IgD-negative memory B cell (primary cell): ENCODE measurements at regions not wholly inside any gene's neighbourhood (a gene's known extent, or its start where the extent isn't known, plus 50 kb on each side); places are given as distances from the start of the nearest gene placed in this dataset.
A peak's percentile ranks its signal among the peaks of the same experiment; 100 is the strongest.
"Not testable (repeated sequence)": the region's sequence is repeated elsewhere in the genome, so short reads cannot be mapped to it uniquely, and the experiment has no call there.

Source experiments
- H3K27ac Mint-ChIP-seq, 3 donors: one replicate each; pipeline ENCODE4 v1.8.0; 2020 to 2022; ENCODE audit warnings: mild to moderate bottlenecking in 3 of 3, mixed read lengths in 3 of 3, moderate library complexity in 1 of 3
- H3K27me3 Mint-ChIP-seq: one replicate; pipeline ENCODE4 v1.8.0; 2021; ENCODE audit warnings: mixed read lengths
- H3K36me3 Mint-ChIP-seq: one replicate; pipeline ENCODE4 v1.8.0; 2020; ENCODE audit warnings: mild to moderate bottlenecking, mixed read lengths
- H3K4me1 Mint-ChIP-seq, 3 donors: one replicate each; pipeline ENCODE4 v1.8.0; 2020 to 2022; ENCODE audit warnings: mixed read lengths in 3 of 3, mild to moderate bottlenecking in 1 of 3
- H3K4me3 Mint-ChIP-seq, 4 donors: one replicate each; pipeline ENCODE4 v1.8.0; 2020 to 2022; ENCODE audit warnings: mild to moderate bottlenecking in 4 of 4, mixed read lengths in 4 of 4, moderate library complexity in 3 of 4
- H3K9me3 Mint-ChIP-seq, 3 donors: one replicate each; pipeline ENCODE4 v1.8.0; 2020 to 2021; ENCODE audit warnings: mixed read lengths in 3 of 3, mild to moderate bottlenecking in 1 of 3

GRCh38 chr20:30811885-30812671 is 445.4 kb upstream of the DEFB115 start:
- peaks cover 4 to 11% (median 9%) of the 10 kb centered on the region in 3 donors for H3K9me3 Mint-ChIP-seq
- H3K36me3 Mint-ChIP-seq, result no peaks in the 10 kb centered on the region
- H3K4me1 Mint-ChIP-seq, result no peaks in the 10 kb centered on the region
- no peak overlapping the region for H3K4me3 Mint-ChIP-seq
- H3K27ac Mint-ChIP-seq, result no peak overlapping the region
- no peaks in the 10 kb centered on the region for H3K27me3 Mint-ChIP-seq

DNA sequence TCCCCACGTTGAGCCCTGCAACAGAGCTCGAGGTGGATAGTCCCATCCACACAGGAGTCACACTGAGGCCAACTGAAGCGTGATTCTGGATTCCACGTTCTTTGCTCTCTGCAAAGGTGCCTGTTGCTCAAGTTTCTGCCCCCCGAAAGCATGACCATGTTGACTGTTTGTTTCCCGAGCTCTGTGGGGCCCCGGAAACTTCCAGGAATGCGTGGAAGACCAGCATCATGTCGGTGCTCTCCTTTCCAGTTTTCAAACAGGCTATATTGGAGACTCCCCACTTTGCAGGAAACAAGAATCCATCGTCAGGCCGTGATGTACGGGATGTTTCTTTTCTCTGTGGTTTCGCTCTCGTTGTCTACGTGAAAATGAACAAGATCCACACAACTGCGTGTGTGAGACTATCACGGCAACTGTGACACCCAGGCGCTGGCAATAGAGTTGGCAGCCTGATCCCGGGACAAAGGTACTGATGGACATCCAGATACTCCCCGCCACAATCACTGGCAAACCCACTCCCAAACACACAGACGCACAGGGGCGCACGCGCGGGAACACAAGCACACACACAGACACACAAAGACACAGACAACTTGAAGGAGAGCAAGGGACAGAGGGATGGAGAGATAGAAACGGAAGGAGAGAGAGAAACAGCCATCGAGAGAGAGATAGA is 444.6 kb upstream of the DEFB115 start:
- Mint-ChIP-seq H3K36me3 (no peaks in the 10 kb centered on the region), H3K4me1 (no peaks in the 10 kb centered on the region), H3K9me3 (peaks cover 4 to 11% (median 9%) of the 10 kb centered on the region in 3 donors), H3K4me3 (no peak overlapping the region), H3K27me3 (no peaks in the 10 kb centered on the region), H3K27ac (no peak overlapping the region)

- H3K4me3 Mint-ChIP-seq, H3K27ac Mint-ChIP-seq, H3K4me1 Mint-ChIP-seq, H3K36me3 Mint-ChIP-seq, H3K27me3 Mint-ChIP-seq: not testable (repeated sequence)
- peaks cover 4 to 11% (median 9%) of the 10 kb centered on the region in 3 donors for H3K9me3 Mint-ChIP-seq
Observed at GRCh38 chr20:30813412-30814311, 443.8 kb upstream of the DEFB115 start.

GRCh38 chr20:30814312-30814639 is 443.2 kb upstream of the DEFB115 start:
- Mint-ChIP-seq H3K4me3 (peak overlapping the region in 1 of 4 donors; percentile 53), H3K9me3 (peaks cover 4 to 11% (median 9%) of the 10 kb centered on the region in 3 donors), H3K27ac (peak overlapping the region in 1 of 3 donors; percentile 80)
- H3K4me1 Mint-ChIP-seq, H3K36me3 Mint-ChIP-seq, H3K27me3 Mint-ChIP-seq: not testable (repeated sequence)

- not testable (repeated sequence) for H3K4me1 Mint-ChIP-seq, H3K4me3 Mint-ChIP-seq, H3K27me3 Mint-ChIP-seq, H3K36me3 Mint-ChIP-seq, H3K27ac Mint-ChIP-seq
- H3K9me3 Mint-ChIP-seq, result peaks cover 4 to 11% (median 9%) of the 10 kb centered on the region in 3 donors
Observed at GRCh38 chr20:30815027-30815576, 442.4 kb upstream of the DEFB115 start.

DNA sequence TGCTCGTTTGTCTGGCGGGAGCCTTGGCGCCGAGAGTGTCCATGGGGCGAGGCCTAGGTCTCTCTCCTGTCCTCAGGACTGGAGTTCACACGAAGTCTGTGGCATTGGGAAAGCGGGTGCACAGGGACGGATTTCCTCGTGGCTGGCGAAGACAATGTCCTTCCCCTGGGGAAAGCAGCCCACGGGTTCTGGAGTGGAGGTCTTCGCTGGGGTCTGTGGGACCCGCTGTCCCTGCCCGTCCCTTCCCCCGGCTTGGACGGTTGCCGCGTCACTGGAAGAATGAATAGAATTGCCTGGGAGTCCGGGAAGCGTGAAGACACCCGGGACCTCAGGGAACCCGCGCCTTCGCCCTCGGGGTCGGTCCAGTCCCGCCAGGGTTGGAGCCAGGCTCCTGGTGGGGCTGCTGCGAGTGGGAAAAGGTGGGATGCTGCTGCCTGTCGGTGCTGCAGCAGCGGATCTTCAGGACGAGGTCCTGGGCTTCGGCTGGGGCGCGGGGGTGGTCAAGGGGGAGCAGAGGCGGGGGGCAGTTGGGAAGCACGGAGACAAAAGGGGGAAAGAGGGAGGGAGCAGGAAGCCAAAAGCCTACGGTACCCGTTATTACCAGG is 441.8 kb upstream of the DEFB115 start:
- Mint-ChIP-seq H3K4me1 (no peaks in the 10 kb centered on the region), H3K9me3 (peaks cover 4 to 11% (median 9%) of the 10 kb centered on the region in 3 donors), H3K36me3 (no peaks in the 10 kb centered on the region), H3K27me3 (no peaks in the 10 kb centered on the region), H3K27ac (no peak overlapping the region), H3K4me3 (no peak overlapping the region)

DNA sequence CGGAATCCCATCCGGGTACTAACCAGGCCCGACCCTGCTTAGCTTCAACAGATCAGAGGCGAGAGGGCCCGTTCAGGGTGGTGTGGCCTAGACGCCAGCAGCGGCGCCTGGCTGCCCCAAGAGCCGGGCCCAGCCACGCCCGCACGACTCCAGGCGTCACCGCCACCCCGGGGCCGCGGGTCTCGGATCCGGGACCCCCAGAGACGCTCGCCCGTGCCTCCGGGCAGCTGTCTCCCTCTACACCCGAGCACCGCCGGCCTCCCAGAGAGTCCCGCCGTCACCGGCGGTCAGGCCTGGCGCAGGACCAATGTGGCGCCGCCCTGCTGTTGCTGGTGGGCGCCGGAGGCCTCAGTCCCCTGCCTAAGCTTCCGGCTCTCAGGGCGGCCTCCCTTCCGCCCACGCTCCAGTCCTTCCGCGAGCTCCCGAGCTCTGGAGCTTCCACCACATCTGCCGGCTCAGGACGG is 441.2 kb upstream of the DEFB115 start:
- Mint-ChIP-seq H3K4me1 (no peaks in the 10 kb centered on the region), H3K27ac (no peak overlapping the region), H3K9me3 (peaks cover 4 to 11% (median 9%) of the 10 kb centered on the region in 3 donors), H3K36me3 (no peaks in the 10 kb centered on the region), H3K27me3 (no peaks in the 10 kb centered on the region), H3K4me3 (no peak overlapping the region)

DNA sequence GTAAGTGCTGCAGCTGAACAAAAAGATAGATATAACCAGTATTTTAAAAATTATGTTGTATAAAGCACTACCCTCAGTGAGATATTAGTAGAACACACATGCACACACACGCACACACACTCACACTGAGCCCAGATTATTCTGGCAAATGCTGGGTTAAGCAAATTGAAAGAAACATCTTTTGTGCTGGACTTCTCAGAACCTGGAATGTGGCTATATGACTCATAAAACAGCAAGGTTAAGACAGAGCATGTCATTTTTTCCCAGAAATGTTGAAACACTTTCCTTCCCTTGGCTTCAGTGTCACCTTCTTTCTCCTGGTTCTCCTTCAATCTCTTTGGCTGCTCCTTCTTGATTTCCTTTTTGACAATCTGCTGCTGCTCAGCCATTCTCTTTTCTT is 435.8 kb upstream of the DEFB115 start:
- not testable (repeated sequence) for H3K4me3 Mint-ChIP-seq, H3K36me3 Mint-ChIP-seq, H3K27me3 Mint-ChIP-seq, H3K4me1 Mint-ChIP-seq, H3K9me3 Mint-ChIP-seq, H3K27ac Mint-ChIP-seq

- not testable (repeated sequence) for H3K27ac Mint-ChIP-seq, H3K9me3 Mint-ChIP-seq, H3K27me3 Mint-ChIP-seq, H3K4me3 Mint-ChIP-seq, H3K36me3 Mint-ChIP-seq, H3K4me1 Mint-ChIP-seq
Observed at GRCh38 chr20:30824666-30825065, 432.8 kb upstream of the DEFB115 start.

- H3K9me3 Mint-ChIP-seq, result peaks cover 2 to 21% (median 12%) of the 10 kb centered on the region in 3 donors
- H3K36me3 Mint-ChIP-seq, H3K27me3 Mint-ChIP-seq, H3K4me1 Mint-ChIP-seq, H3K27ac Mint-ChIP-seq, H3K4me3 Mint-ChIP-seq: not testable (repeated sequence)
Observed at GRCh38 chr20:30845923-30846322, 411.5 kb upstream of the DEFB115 start.

DNA sequence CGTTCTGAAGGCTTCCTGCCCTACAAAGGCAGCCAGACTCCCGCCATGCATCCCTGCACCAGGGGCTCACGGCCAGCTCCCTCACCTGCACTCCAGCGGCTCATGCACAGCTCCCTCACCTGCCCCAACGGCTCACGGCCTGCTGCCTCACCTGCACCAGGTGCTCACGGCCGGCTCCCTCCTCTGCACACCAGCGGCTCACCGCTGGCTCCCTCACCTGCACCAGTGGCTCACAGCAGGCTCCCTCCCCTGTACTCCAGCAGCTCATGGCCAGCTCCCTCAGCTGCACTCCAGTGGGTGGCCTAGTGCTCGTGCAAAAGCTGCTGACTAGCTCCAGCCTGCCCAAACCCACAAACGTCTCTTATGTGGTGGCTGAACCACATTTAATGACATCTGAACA is 389.2 kb upstream of the DEFB115 start:
- H3K27ac Mint-ChIP-seq, H3K4me3 Mint-ChIP-seq, H3K27me3 Mint-ChIP-seq, H3K4me1 Mint-ChIP-seq, H3K36me3 Mint-ChIP-seq: not testable (repeated sequence)
- H3K9me3 Mint-ChIP-seq, result peaks cover 8 to 20% (median 12%) of the 10 kb centered on the region in 3 donors

GRCh38 chr20:30871127-30871526 is 386.3 kb upstream of the DEFB115 start:
- H3K4me1 Mint-ChIP-seq, H3K27ac Mint-ChIP-seq, H3K36me3 Mint-ChIP-seq, H3K4me3 Mint-ChIP-seq, H3K27me3 Mint-ChIP-seq: not testable (repeated sequence)
- peaks cover 14 to 23% (median 16%) of the 10 kb centered on the region in 3 donors for H3K9me3 Mint-ChIP-seq

GRCh38 chr20:30872252-30872651 is 385.2 kb upstream of the DEFB115 start:
- peaks cover 13 to 28% (median 19%) of the 10 kb centered on the region in 3 donors for H3K9me3 Mint-ChIP-seq
- H3K27me3 Mint-ChIP-seq, H3K36me3 Mint-ChIP-seq, H3K27ac Mint-ChIP-seq, H3K4me1 Mint-ChIP-seq: not testable (repeated sequence)
- peak overlapping the region in 1 of 4 donors; percentile 61 for H3K4me3 Mint-ChIP-seq

DNA sequence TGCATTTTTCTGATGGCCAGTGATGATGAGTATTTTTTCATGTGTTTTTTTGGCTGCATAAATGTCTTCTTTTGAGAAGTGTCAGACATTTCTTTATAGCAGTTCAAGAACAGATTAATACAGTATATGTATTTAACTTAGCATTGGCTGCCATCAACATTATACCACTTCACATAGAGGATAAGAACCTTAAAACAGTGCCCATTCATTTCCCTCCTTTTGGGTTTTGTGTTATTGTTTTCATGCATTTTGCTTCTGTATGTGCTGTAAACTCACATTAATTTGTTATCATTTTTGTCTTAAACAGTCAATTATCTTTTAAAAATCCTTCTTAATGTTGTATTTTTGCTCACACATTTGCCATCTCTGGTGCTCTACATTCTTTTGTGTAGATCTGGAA is 381.6 kb upstream of the DEFB115 start:
- not testable (repeated sequence) for H3K27ac Mint-ChIP-seq, H3K4me1 Mint-ChIP-seq, H3K4me3 Mint-ChIP-seq, H3K27me3 Mint-ChIP-seq, H3K36me3 Mint-ChIP-seq
- peaks cover 8 to 20% (median 16%) of the 10 kb centered on the region in 3 donors for H3K9me3 Mint-ChIP-seq

DNA sequence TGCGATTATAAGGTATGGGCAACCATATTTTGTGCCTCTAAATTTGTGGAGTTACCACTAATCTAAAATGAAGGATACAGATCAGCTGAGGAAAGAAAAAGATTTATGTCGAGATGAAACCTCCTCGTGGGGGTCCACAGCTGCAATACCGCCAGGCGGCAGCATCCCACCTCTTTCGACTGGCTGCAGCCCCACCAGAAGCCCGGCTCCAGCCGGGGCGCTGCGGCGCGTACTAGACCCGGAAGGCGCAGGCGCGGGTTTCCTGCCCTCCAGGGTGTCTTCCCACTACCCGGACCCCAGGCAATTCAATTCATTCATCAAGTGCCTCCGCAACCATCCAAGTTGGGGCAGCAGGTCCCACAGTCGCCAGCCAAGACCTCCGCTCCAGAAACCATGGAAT is 366.1 kb upstream of the DEFB115 start:
- H3K36me3 Mint-ChIP-seq, H3K27ac Mint-ChIP-seq, H3K4me1 Mint-ChIP-seq, H3K4me3 Mint-ChIP-seq, H3K9me3 Mint-ChIP-seq: not testable (repeated sequence)
- peaks cover 13% of the 10 kb centered on the region for H3K27me3 Mint-ChIP-seq
